22Rv1 (cell line): ENCODE measurements at regions not wholly inside any gene's neighbourhood (a gene's known extent, or its start where the extent isn't known, plus 50 kb on each side); places are given as distances from the start of the nearest gene placed in this dataset.

ENCODE experiments used
- ZFX ChIP-seq: fragments of 450-650 bp; IDR thresholded peaks from 2 replicates; pipeline ENCODE4 v1.6.1; 2017; ENCODE audit warnings: antibody characterized with exemption, borderline replicate concordance
- TF ChIP-seq, protein P1 (sequence below): fragments of 450-650 bp; IDR thresholded peaks from 2 replicates; pipeline ENCODE4 v1.5.1; 2017; ENCODE audit warnings: mild to moderate bottlenecking

DNA sequence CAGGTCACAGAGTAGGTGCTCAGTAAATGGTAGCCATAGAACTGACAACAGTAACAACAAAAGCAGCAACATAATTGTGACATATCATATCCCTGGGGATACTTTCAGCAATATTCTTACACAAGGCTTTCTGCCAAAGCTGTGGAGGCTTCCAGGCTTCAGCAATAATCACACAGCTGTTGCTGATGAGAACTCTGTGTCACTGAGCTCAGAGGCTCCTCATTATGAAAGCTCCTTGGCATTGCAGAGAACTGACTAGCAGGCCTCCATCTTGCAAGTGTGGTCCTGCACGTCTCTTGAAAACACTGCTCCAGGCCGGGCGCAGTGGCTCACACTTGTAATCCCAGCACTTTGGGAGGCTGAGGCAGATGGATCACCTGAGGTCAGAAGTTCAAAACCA lies 97.3 kb upstream of the BTG1 start:
- TF ChIP-seq, protein P1, sequence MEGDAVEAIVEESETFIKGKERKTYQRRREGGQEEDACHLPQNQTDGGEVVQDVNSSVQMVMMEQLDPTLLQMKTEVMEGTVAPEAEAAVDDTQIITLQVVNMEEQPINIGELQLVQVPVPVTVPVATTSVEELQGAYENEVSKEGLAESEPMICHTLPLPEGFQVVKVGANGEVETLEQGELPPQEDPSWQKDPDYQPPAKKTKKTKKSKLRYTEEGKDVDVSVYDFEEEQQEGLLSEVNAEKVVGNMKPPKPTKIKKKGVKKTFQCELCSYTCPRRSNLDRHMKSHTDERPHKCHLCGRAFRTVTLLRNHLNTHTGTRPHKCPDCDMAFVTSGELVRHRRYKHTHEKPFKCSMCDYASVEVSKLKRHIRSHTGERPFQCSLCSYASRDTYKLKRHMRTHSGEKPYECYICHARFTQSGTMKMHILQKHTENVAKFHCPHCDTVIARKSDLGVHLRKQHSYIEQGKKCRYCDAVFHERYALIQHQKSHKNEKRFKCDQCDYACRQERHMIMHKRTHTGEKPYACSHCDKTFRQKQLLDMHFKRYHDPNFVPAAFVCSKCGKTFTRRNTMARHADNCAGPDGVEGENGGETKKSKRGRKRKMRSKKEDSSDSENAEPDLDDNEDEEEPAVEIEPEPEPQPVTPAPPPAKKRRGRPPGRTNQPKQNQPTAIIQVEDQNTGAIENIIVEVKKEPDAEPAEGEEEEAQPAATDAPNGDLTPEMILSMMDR = no peak
- TF ChIP-seq ZFX = no peak
